Activated naive CD8-positive, alpha-beta T cell treated with anti-CD3 and anti-CD28 coated beads for 36 hours (primary cell): ENCODE measurements at regions not wholly inside any gene's neighbourhood (a gene's known extent, or its start where the extent isn't known, plus 50 kb on each side); places are given as distances from the start of the nearest gene placed in this dataset.
"Not testable (repeated sequence)": the region's sequence is repeated elsewhere in the genome, so short reads cannot be mapped to it uniquely, and the experiment has no call there.

Experiments
- DNase-seq: peaks from one replicate; pipeline ENCODE4 v3.0.0; 2021
- H3K27ac Mint-ChIP-seq: one replicate; pipeline ENCODE4 v1.8.0; 2022; ENCODE audit warnings: mild to moderate bottlenecking, moderate library complexity, mixed read lengths
- H3K27me3 Mint-ChIP-seq: one replicate; pipeline ENCODE4 v1.8.0; 2022; ENCODE audit warnings: mild to moderate bottlenecking, mixed read lengths
- H3K36me3 Mint-ChIP-seq: one replicate; pipeline ENCODE4 v1.8.0; 2021; ENCODE audit warnings: mild to moderate bottlenecking, mixed read lengths
- H3K4me1 Mint-ChIP-seq: one replicate; pipeline ENCODE4 v1.8.0; 2021; ENCODE audit warnings: mixed read lengths
- H3K4me3 Mint-ChIP-seq: one replicate; pipeline ENCODE4 v1.8.0; 2022; ENCODE audit warnings: mild to moderate bottlenecking, moderate library complexity, mixed read lengths
- H3K9me3 Mint-ChIP-seq: one replicate; pipeline ENCODE4 v1.8.0; 2022; ENCODE audit warnings: mixed read lengths

- Mint-ChIP-seq H3K9me3 (no peaks in the 10 kb centered on the region), H3K4me3 (no peak overlapping the region), H3K4me1 (no peaks in the 10 kb centered on the region), H3K27me3 (no peaks in the 10 kb centered on the region), H3K27ac (no peak overlapping the region), H3K36me3 (no peaks in the 10 kb centered on the region)
- no peak for DNase-seq
Observed at GRCh38 chr18:39271654-39272053, 1706.1 kb upstream of the CELF4 start.

GRCh38 chr18:39260565-39260964 lies 1695.0 kb upstream of the CELF4 start:
- H3K36me3 Mint-ChIP-seq = no peaks in the 10 kb centered on the region
- no peaks in the 10 kb centered on the region for H3K4me1 Mint-ChIP-seq
- no peak overlapping the region for H3K4me3 Mint-ChIP-seq
- H3K27ac Mint-ChIP-seq = no peak overlapping the region
- H3K27me3 Mint-ChIP-seq = no peaks in the 10 kb centered on the region
- peaks cover 11% of the 10 kb centered on the region for H3K9me3 Mint-ChIP-seq
- no peak for DNase-seq

DNA sequence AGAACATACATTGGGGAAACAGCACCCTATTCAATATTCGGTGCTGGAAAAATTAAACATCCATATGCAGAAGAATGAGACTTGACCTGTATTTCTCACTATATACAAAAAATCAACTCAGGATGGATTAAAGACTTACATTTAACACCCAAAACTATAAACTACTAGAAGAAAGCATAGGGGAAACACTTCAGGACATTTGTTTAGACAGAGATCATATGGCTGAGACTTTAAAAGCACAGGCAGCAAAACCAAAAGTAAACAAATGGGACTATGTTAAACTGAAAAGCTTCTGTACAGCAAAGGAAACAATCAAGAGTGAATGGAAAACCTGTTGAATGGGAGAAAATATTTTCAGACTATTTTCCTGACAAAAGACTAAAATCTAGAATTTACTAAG lies 1694.1 kb upstream of the CELF4 start:
- H3K4me1 Mint-ChIP-seq = no peaks in the 10 kb centered on the region
- peaks cover 10% of the 10 kb centered on the region for H3K9me3 Mint-ChIP-seq
- no peaks in the 10 kb centered on the region for H3K27me3 Mint-ChIP-seq
- no peak overlapping the region for H3K4me3 Mint-ChIP-seq
- H3K36me3 Mint-ChIP-seq = no peaks in the 10 kb centered on the region
- no peak for DNase-seq
- no peak overlapping the region for H3K27ac Mint-ChIP-seq

DNA sequence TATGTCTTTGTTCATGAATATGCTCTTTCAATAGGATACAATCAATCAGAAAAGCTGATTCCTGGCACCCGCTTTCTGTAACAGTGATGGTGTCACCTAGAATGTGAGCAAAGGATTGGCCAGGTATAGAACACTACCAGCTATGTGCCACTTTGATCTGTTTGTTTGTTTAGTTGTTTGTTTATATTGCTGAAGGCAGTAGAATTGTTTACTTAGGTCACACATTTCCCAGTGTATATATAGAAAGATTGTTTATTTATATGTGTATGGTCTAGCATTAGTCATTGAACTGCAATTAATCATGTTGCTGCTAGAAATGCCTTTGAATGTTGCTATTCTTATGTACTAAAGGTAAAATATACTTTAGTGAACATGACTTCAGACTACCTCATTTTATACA lies 1678.6 kb upstream of the CELF4 start:
- Mint-ChIP-seq H3K27ac (no peak overlapping the region), H3K9me3 (peaks cover 1% of the 10 kb centered on the region), H3K36me3 (no peaks in the 10 kb centered on the region), H3K27me3 (no peaks in the 10 kb centered on the region), H3K4me3 (no peak overlapping the region), H3K4me1 (no peaks in the 10 kb centered on the region)
- DNase-seq = no peak

DNA sequence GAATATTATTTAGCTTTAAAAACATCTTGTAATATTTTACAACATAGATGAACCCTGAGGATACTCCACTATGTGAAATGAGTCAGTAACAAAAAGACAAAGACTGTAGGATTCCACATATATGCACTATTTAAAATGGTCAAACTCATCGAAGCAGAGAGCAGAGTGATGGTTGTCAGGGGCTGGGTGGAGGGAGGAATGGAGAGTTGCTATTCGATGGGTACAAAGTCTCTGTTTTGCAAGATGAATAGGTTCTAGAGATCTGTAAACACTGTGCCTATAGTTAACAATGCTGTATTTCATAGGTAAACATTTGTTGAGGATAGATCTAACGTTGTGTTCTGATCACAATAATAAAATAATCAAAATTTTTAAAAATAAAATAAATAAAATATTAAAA lies 1675.9 kb upstream of the CELF4 start:
- no peaks in the 10 kb centered on the region for H3K27me3 Mint-ChIP-seq
- no peak overlapping the region for H3K4me3 Mint-ChIP-seq
- H3K4me1 Mint-ChIP-seq = no peaks in the 10 kb centered on the region
- DNase-seq = no peak
- H3K9me3 Mint-ChIP-seq = peaks cover 1% of the 10 kb centered on the region
- no peak overlapping the region for H3K27ac Mint-ChIP-seq
- H3K36me3 Mint-ChIP-seq = no peaks in the 10 kb centered on the region

- DNase-seq = no peak
- Mint-ChIP-seq H3K27me3 (no peaks in the 10 kb centered on the region), H3K4me1 (no peaks in the 10 kb centered on the region), H3K9me3 (no peaks in the 10 kb centered on the region), H3K4me3 (no peak overlapping the region), H3K36me3 (no peaks in the 10 kb centered on the region), H3K27ac (no peak overlapping the region)
Observed at GRCh38 chr18:39238981-39239660, 1673.5 kb upstream of the CELF4 start.

DNA sequence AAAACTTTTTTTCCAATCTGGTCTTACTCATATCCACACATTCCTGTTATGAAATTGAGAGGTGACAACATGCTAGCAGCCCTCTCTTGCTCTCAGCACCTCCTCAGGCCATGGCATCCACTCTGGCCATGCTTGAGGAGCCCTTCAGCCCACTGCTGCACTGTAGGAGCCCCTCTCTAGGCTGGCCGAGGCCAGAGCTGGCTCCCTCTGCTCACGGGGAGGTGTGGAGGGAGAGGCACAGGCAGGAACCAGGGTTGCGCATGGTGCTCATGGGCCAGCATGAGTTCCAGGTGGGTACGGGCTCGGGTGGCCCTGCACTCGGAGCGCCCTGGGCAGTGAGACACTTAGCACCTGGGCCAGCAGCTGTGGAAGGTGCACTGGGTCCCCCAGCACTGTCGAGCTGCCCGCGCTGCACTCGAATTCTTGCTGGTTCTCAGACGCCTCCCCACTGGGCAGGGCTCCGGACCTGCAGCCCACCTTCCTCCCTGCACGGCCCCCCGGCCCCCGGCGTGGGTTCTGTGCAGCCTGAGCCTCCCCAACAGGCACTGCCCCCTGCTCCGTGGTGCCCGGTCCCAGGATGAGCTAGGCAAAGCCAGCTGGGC lies 1669.6 kb upstream of the CELF4 start:
- no peak for DNase-seq
- Mint-ChIP-seq H3K9me3 (no peaks in the 10 kb centered on the region), H3K27me3 (no peaks in the 10 kb centered on the region), H3K4me1 (no peaks in the 10 kb centered on the region), H3K27ac (no peak overlapping the region), H3K4me3 (no peak overlapping the region), H3K36me3 (no peaks in the 10 kb centered on the region)

DNA sequence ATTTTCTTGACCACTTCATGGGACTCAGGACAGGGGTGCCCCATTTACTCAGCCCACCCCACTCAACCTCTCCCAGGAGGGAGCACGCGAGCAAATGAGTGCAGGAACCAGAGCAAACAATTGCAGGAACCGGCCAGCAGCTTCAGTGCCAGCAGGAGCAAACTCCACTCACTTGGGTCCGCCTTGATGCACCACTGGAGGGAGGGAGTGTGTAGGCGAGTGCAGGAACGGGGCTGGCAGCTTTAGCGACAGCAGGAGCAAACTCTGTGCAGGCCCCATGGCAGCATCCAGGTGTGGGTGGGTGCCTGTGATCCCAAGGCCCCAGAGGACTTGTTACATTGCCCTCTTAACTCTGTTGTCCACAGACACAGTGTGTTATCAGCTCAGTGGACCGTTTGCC lies 1667.3 kb upstream of the CELF4 start:
- Mint-ChIP-seq H3K36me3 (no peaks in the 10 kb centered on the region), H3K9me3 (no peaks in the 10 kb centered on the region), H3K27me3 (no peaks in the 10 kb centered on the region), H3K4me3 (no peak overlapping the region), H3K27ac (no peak overlapping the region), H3K4me1 (no peaks in the 10 kb centered on the region)
- no peak for DNase-seq

- H3K9me3 Mint-ChIP-seq = no peaks in the 10 kb centered on the region
- no peak overlapping the region for H3K27ac Mint-ChIP-seq
- H3K4me3 Mint-ChIP-seq = no peak overlapping the region
- H3K27me3 Mint-ChIP-seq = no peaks in the 10 kb centered on the region
- no peak for DNase-seq
- no peaks in the 10 kb centered on the region for H3K4me1 Mint-ChIP-seq
- no peaks in the 10 kb centered on the region for H3K36me3 Mint-ChIP-seq
Observed at GRCh38 chr18:39232490-39232889, 1666.9 kb upstream of the CELF4 start.

DNA sequence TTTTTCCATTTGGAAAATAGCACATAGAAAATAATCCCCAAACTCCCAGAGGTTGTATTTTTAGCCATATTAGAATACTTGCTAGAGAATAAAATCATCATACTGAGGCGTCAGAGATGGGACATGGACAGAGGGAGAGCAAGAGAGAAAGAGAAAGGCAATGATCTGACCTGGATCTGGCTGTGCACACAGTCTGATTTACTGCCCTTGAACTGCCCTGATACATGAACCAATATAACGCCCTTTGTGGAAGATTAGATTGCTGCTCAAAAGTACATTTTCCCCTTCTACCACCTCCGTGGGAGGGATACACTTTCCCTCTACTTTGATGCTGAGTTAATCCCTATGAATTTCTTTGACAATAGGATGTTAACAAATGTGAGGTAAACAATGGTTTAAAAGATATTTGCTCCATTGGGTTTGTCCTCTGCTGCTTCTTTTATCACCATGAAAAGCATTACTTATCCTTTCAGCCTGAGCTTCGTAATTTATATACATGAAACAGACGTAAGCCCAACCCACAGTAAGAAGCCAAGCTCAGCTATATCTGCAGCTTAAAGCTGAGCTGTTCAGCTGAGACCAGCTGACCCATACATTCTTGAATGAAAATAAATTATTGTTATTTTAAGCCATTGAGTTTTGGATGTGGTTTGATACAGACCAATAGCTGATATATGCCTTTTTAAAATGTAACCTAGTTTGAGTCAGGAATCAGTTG lies 1664.6 kb upstream of the CELF4 start:
- Mint-ChIP-seq H3K36me3 (no peaks in the 10 kb centered on the region), H3K4me3 (no peak overlapping the region), H3K9me3 (peaks cover 3% of the 10 kb centered on the region), H3K27me3 (no peaks in the 10 kb centered on the region), H3K4me1 (no peaks in the 10 kb centered on the region), H3K27ac (no peak overlapping the region)
- no peak for DNase-seq

- H3K27ac Mint-ChIP-seq, H3K27me3 Mint-ChIP-seq, DNase-seq, H3K4me3 Mint-ChIP-seq, H3K9me3 Mint-ChIP-seq, H3K4me1 Mint-ChIP-seq, H3K36me3 Mint-ChIP-seq: not testable (repeated sequence)
Observed at GRCh38 chr18:39227769-39228168, 1662.2 kb upstream of the CELF4 start.

DNA sequence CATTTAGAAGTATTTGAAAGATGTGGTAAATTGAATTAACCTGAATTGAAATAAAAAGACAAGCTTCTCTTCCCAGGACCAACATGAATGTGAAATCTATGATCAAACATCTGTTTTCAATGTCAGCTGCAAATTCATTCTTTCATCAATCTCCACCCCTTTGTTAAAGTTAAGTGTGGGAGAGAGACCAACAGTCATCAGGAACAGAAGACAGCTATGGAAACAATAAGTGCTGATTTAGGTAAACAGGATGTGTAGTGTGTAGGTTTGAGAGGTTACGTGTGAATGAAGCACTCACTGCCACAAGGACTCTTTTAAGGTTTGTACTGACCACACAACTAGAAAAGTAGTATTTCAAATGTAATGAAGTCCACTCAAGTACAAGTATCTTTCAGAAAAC lies 1659.8 kb upstream of the CELF4 start:
- Mint-ChIP-seq H3K4me1 (no peaks in the 10 kb centered on the region), H3K36me3 (no peaks in the 10 kb centered on the region), H3K27ac (no peak overlapping the region), H3K9me3 (peaks cover 3% of the 10 kb centered on the region), H3K27me3 (no peaks in the 10 kb centered on the region), H3K4me3 (no peak overlapping the region)
- DNase-seq = no peak

GRCh38 chr18:39223283-39223682 lies 1657.7 kb upstream of the CELF4 start:
- H3K27ac Mint-ChIP-seq = no peak overlapping the region
- no peaks in the 10 kb centered on the region for H3K4me1 Mint-ChIP-seq
- DNase-seq = no peak
- no peak overlapping the region for H3K4me3 Mint-ChIP-seq
- peaks cover 4% of the 10 kb centered on the region for H3K27me3 Mint-ChIP-seq
- peaks cover 3% of the 10 kb centered on the region for H3K9me3 Mint-ChIP-seq
- no peaks in the 10 kb centered on the region for H3K36me3 Mint-ChIP-seq

DNA sequence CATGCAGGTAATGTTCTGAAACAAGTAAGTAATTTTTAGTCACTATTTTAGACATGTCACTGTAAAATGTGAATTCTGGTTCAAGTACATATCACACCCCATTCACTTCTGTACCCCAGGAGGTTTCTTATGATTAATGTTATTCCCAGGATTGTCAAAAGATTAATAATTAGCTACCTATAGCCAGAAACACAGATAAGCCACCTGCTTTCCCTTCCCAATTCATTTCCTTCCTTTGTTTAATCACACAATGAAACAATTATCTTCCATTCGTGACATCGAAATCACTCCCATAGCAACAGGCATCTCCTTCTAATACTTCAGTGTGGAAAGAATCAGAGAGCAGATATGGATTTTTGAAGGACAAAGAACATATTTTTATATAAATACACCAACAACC lies 1650.3 kb upstream of the CELF4 start:
- Mint-ChIP-seq H3K4me3 (no peak overlapping the region), H3K27ac (no peak overlapping the region), H3K36me3 (no peaks in the 10 kb centered on the region), H3K4me1 (no peaks in the 10 kb centered on the region), H3K27me3 (peaks cover 4% of the 10 kb centered on the region), H3K9me3 (peaks cover 3% of the 10 kb centered on the region)
- no peak for DNase-seq

GRCh38 chr18:39211461-39211860 lies 1645.9 kb upstream of the CELF4 start:
- DNase-seq = no peak
- no peaks in the 10 kb centered on the region for H3K27me3 Mint-ChIP-seq
- no peaks in the 10 kb centered on the region for H3K36me3 Mint-ChIP-seq
- no peak overlapping the region for H3K4me3 Mint-ChIP-seq
- H3K4me1 Mint-ChIP-seq = no peaks in the 10 kb centered on the region
- H3K27ac Mint-ChIP-seq = no peak overlapping the region
- peaks cover 5% of the 10 kb centered on the region for H3K9me3 Mint-ChIP-seq

GRCh38 chr18:39209173-39209572 lies 1643.6 kb upstream of the CELF4 start:
- Mint-ChIP-seq H3K4me3 (no peak overlapping the region), H3K36me3 (no peaks in the 10 kb centered on the region), H3K9me3 (peaks cover 5% of the 10 kb centered on the region), H3K4me1 (no peaks in the 10 kb centered on the region), H3K27ac (no peak overlapping the region), H3K27me3 (no peaks in the 10 kb centered on the region)
- no peak for DNase-seq
